CMK (cell line): ENCODE measurements at regions not wholly inside any gene's neighbourhood (a gene's known extent, or its start where the extent isn't known, plus 50 kb on each side); places are given as distances from the start of the nearest gene placed in this dataset.
"Not testable (repeated sequence)": the region's sequence is repeated elsewhere in the genome, so short reads cannot be mapped to it uniquely, and the experiment has no call there.

Experiments used
- DNase-seq: peaks from one replicate; pipeline ENCODE4 v3.0.0-alpha.2; 2010; ENCODE audit warnings: low read depth

DNA sequence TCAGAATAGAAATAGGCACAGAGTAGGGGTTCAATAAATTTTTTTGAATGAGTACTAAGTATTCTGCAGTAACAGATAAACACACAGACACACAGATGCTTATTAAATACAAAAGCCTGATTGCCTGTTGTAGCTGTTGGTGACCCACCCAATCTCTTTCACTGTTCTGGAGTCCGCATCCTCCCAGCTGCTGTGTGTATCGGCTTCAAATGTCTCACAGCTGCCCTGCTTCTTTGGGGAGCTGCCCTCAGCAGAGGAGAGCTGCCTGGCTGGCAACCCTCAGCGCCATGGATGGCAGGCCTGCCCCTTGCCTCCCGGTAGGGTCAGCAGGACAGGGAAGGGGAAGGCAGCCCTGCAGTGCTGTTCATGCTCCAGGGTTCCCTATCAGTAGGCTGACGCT lies 50.5 kb upstream of the PRNP start:
- DNase-seq = no peak

DNA sequence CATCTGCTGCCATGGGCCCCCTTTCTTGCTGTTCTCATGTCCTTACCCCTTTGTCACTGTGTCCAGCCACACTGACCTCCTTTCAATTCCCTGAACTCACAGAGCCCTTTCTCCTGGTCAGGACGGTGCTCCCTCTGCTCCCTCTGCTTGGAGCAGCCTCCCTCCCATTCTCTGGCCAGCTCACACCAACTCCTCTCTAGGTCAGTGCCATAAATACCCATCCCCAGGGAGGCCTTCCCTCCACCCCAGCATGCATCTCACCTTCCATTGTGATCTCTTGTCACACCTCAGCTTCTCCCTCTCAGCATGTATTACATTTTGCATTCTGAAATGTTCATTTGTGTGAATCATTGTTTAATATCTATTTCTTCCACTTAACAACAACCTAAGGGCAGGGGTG lies 50.9 kb upstream of the PRNP start:
- no peak for DNase-seq

DNA sequence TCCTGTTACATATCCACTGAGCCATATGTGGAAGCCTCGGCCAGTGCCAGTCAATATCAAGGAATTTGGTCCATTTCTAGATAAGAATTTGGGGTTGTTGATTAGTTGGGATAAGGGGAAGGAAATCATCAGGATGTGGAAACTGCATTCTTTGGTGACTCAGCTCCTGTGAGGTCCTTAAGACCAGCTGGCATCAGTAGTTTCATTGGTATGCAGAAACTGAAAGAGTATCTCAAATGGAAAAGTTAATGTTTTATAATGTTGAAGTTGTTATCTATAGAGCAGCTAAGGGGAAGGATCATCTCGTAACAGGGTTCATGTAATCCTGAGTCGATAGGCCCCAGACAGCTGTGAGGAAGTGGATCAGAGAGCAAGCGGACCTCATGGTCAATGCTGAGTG lies 52.5 kb upstream of the PRNP start:
- no peak for DNase-seq

DNA sequence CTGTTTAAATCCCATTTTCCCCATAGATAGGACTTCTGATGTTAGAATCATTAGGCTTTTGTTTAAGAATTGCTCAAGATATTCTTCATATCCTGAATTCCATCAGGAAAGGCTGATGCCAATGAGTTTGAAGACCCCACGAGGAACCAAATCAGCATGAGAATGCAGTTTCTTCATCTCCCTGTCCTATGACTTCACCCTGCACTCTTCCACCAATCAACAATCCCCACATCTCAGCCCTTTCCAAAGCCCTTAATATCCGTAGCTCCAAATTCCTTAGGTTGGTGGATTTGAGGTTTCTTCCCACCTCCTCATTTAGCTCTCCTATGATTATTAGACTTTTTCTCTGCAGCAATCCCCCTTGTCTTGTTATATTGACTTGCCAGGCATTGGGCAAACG lies 52.9 kb upstream of the PRNP start:
- no peak for DNase-seq

DNA sequence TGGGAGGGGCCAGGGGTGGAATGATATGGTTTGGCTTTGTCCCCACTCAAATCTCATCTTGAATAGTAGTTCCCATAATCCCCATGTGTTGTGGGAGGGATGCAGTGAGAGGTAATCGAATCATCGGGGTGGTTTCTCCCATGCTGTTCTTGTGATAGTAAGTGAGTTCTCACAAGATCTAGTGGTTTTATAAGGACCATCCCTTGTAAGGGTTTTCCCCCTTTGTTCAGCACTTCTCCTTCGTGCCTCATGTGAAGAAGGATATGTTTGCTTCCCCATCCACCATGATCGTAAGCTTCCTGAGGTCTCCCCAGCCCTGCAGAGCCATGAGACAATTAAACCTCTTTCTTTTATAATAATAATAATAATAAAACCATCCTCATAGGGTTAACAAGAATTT lies 53.4 kb upstream of the PRNP start:
- DNase-seq = no peak

DNA sequence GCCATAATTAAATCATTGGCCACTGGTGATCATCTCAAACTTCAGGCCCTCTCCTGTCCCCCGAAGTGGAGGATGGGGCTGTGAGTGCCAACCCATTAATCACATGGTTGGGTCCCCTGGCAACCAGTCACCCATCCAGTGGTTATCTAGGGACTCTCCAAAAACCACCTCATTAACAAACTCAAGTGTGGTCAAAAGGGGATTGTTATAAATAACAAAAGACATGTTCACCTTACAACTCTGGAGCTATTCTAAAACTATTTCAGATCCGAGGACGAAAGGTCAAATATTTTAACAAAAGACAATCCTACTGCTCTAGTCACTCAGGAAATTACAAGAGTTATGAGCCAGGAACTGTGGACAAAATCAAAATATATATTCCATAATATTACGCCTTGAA lies 60.0 kb upstream of the PRNP start:
- no peak for DNase-seq

DNA sequence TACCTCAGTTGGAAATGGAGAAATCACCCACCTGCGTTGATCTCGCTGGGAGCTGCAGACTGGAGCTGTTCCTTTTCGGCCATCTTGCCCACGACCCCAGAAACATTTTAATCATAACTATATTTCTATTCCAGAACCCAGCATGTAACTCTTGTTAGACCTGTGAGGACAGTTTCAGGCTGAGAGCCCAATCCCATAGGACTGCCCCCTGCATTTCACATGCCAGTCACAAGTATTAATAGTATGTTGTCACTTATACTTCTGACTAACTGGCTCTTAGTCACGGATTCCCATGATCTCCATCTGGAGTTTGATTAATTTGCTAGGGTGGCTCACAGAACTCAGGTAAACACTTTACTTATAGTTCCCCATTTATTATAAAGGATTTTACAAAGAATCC lies 60.6 kb upstream of the PRNP start:
- DNase-seq = no peak

DNA sequence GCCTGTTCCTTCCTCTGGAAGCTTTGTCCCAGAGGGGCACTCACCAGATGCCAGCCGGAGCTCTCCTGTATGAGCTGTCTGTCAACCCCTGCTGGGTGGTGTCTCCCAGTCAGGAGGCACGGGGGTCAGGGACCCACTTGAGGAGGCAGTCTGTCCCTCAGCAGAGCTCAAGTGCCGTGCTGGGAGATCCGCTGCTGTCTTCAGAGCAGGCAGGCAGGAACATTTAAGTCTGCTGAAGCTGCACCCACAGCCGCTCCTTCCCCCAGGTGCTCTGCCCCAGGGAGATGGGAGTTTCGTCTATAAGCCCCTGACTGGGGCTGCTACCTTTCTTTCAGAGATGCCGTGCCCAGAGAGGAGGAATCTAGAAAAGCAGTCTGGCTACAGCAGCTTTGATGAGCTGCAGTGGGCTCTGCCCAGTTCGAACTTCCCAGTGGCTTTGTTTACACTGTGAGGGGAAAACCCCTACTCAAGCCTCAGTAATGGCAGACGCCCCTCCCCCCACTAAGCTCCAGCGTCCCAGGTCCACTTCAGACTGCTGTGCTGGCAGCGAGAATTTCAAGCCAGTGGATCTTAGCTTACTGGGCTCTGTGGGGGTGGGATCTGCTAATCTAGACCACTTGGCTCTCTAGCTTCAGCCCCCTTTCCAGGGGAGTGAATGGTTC lies 61.5 kb upstream of the PRNP start:
- not testable (repeated sequence) for DNase-seq

DNA sequence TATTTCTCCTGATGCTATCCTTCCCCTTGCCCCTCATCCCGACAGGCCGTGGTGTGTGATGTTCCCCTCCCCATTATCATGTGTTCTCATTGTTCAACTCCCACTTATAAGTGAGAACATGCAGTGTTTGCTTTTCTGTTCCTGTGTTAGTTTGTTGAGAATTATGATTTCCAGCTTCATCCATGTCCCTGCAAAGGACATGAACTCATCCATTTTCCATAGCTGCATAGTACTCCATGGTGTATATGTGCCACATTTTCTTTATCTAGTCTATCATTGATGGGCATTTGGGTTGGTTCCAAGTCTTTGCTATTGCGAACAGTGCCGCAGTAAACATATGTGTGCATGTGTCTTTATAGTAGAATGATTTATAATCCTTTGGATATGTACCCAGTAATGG lies 67.1 kb upstream of the PRNP start:
- DNase-seq = not testable (repeated sequence)

DNA sequence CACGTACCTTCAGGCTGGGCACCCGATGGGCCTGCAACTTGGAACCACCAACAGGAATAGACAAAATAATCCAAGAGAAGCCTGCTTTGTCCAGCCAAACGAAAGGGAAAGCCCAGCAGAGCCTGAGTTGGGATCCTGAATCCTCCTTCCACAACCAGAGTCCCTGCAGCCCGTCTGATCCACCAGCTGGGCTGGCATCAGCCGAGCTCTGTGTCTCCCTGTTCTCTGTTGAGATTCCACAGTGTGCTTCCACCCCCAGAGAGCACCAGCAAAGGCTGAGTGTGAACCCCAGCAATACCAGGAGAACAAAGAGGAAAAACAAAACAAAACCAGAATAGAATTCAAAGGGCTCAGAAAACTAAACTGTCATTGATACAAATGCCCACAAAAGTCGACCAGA lies 68.8 kb upstream of the PRNP start:
- DNase-seq = no peak

DNA sequence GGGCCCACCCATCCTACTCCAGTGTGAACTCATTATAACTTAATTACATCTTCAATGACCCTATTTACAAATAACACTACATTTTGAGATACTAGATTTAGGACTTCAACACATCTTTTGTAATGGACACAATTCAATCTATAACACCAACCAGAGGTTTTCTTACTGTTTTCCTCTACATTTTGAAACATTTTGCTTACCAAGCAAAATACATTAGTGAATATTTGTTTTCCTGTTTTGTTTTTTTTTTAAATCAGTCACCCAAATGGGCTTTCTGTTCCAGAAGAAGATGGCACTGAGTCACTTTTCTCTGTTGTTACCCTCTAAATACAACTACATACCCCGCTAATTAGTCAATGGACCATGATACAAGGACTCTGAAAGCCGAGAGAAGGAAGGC lies 69.2 kb upstream of the PRNP start:
- no peak for DNase-seq

DNA sequence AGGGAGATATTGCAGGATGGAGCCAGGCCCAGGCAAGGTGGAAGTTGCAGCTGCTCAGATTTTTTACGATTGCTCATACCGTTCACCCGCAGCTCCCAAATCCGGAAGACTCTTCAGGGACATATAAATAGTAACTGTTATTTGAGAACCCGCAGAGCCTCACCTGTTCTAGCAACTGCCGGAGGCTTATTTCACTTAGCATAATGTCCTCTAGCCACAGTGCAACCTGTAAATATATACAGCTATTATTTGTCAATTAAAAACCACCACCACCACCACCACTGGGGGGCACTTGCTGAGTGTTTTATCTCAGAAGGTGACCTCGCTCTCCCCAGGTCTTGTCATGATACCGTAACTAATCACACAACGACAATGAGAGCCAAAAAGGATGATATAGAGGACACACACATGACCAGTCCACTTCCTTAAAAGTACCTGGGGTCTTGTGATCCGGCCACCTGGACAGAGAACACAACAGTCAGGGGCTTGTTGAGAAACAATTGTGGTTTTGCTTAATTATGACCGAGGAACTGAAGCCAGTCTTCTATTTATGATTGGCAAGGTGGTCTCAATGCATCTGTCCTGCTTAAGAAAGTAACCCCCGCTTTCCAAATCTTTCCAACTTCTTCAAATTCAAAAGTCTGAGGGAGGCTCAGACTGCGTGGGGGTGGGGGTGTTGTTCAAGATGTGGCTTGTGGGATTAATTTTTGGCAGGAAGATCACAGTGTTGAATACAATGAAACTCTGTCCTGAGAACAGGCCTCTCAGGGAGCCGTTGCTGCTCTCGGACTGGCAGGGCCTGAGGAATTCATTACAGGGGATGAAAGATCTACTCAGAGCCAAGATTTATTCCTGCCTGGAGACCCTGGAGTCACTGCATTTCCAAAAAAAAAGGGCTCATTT lies 72.3 kb upstream of the PRNP start:
- DNase-seq = peak; percentile 21

DNA sequence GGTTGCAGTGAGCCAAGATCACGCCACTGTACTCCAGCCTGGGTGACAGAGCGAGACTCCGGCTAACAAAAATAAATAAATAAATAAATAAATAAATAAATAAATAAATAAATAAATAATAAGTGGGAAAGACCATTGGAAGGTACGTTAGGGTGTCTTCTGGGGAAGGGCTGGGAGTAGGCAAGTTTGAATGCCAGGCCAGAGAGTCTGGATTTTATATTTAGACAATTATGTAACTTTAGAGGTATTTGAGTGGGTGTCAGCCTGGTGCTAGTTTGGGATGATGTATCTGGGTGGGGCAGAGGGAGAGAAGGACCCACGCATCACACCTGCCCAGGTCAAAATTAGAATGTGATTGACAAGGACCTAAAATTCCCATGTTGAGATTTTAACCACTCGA lies 73.1 kb upstream of the PRNP start:
- no peak for DNase-seq

DNA sequence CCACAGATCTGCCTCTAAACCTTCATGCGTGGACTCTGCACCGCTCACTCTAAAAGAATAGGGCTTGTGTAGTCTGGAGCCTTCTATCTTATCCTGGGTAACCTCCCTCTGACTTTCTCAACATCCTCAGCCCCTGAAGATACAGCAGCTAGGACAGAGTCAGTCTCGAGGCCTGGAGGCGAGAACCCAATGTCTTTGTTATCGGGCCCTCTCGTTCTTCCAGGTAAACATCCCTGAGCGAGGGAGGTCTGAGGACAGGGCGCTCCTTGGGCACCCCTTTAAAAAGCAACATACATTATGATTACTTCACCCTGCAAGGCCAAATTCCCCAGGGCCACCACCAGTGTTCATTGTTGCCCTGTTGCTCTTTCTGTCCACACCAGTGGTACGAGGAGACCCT lies 75.4 kb upstream of the PRNP start:
- no peak for DNase-seq

DNA sequence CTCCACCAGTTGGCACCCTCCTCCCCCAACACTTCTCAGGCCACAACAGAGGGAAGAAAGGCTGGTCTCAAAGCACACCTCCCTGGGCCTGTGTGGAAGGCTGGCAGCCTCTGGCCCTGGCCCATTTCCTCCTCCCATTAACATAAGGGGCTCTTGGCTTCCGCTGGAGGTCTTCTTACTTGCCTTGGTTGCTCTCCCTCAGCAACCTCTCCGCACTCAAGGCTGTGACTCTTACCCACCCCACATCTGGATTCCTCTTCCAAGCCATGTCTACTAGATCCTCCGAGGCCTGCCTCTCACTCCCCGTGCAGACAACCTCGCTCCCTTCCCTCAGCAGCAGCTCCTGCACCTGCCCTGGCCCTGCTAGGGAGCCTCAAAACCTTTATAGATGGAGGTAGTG lies 76.7 kb upstream of the PRNP start:
- no peak for DNase-seq

DNA sequence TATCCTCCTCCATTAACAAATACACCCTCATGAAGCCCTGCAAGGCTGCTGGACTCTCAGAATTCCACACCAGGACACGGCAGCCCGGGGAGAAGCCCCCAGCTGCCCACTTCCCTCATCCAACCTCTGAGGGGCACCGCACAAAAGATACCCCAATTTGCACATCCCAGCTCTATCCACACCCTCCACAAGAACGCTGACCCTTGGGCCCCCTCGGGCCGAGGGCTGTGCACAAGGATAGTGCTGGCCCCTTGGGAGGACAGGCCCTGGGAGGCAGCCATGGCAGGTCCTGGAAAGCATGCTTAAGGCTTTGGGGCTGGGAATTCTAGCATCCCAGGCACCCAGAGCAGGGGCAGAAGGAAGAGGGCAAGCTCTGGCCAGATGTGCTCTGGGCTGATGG lies 77.4 kb upstream of the PRNP start:
- no peak for DNase-seq

DNA sequence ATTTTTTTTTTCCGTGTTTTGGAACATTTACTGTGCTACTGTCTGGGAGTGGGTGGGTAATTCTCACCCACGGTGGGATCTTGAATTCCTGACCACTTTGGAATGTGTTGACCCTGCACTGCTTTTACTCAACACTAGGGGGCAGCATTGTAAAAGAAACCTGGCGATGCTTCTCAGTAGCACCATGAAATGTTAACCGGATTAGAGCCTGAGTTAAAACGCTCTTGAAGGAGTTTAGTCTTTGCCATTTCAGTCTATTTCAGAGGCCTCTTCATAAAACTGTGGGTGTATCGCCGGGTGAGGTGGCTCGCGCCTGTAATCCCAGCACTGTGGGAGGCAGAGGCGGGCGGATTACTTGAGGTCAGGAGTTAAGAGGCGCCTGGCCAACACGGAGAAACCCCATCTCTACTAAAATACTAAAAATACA lies 79.0 kb upstream of the PRNP start:
- DNase-seq = peak; percentile 60

DNA sequence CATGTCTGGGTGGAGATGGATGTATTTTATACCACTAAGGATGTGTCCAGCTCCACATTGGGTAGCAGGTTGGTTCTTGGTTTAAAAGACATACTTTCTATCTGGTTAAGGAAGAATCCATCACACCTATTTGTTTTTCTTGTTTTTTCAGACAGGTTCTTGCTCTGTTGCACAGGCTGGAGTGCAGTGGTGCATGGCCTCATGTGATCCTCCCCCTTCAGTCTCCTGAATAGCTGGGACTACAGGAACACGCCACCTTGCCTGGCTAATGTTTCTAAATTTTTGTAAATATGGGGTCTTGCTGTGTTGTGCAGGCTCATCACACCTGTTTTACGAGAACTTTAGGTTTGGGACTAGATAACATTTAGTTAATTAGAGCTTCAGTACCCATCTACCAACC lies 80.2 kb upstream of the PRNP start:
- no peak for DNase-seq

DNA sequence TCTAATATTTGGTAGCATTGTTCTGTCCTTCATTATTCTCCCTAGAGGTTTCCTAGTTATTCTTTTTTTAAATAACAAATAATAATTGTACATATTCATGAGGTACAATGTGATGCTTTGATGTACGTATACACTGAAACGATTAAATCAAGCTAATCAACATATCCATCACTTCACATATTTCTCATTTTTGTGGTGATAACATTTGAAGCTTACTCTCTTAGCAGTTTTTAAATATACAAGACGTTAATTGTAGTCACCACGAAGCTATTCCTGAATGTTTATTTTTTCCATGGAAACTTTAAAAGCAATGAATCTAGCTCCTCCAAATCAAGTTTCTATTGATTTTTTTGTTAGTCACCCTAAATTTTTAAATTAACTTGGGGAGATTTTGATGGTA lies 81.1 kb upstream of the PRNP start:
- DNase-seq = no peak

DNA sequence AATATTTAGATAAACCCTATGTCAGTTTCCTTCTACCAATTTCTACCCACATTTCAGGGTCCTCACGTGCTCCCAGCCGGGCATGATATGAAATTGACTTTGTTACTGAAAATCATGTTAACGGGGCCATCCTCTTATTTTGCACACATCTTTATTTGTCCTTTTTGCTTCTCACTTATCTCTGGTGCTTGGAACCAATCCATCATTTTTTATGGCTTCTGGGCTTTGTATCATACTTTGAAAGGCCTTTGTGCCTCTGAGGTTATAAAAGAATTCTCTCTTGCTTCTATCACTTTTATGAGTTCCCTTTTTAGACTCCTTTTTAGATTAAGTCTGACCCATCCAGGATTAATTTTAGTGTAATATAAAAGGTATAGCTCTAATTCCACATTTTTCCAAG lies 81.7 kb upstream of the PRNP start:
- DNase-seq = no peak

DNA sequence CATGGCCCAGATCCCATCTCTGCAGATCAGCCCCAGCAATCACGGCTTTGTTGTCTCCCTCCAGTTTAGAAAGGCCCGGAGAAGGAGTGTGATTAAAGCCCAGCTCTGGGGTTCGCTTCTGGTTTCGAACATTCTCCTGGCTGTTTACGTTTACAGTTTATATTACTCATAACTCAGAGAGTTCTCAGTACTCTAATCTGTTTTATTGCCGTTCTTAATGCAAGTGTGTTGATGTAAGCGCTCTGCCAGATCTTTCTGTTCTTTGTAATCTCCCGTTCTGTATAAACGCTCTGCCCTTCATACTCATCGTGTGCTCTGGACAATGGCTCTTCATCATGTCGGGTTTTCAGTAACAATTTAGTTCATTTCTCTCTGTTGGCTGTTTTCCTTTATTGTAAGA lies 82.5 kb upstream of the PRNP start:
- DNase-seq = no peak

DNA sequence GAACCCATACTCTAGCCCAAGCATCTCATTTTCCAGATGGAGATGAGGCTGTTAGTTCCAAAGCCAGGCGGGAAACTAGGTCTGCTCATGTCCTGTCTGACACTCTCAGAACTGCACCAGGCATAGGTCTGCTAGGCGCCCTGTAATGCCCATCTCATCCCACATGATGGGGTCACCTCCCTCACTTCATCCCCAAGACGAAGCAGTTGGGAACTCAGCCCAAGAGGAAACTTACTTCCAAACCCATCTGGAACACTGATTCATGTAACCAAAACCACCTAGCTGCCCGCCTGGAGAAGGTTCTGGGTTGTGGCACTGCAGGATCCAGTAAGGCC lies 84.0 kb upstream of the PRNP start:
- no peak for DNase-seq

DNA sequence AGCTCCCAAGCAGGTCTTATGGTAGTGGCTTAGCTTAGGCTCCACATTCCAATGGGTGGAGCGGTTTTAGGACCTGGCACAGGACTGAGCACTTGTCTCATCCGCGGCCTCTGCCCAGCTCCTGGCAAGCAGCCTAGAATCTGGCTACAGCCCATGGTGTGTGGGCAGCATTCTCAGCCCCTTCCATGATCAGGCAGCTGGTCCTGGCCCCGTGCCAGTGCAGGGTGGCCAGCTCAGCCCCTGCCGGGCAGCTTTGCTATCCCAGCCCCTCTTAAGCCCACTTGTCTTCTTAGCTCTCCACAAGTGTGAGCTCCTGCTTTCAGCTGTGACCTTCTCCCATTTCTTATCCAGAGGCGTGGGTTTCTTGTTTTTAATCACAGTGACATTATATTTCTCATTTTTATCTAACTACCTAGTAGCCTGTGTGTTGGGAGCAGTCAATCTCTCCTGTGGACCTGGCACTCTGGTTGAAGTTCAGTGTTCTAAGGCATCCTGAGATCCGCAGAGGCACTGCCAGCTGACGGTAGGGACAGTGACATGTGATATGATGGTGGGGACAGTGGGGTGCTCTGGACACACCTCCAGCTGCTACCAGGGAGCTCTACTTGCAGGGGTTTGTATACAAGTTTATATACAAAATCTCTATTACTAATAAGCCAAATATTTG lies 84.5 kb upstream of the PRNP start:
- no peak for DNase-seq
